Gastrocnemius medialis (tissue), 4 donors: ENCODE measurements at regions not wholly inside any gene's neighbourhood (a gene's known extent, or its start where the extent isn't known, plus 50 kb on each side); places are given as distances from the start of the nearest gene placed in this dataset.

Experiments used
- ATAC-seq, 2 donors: fragments of 150-250 bp; one replicate each; pipeline ENCODE4 v1.9.1; 2016
- DNase-seq, 2 donors: peaks; one replicate each; pipeline ENCODE4 v3.0.0-alpha.2; 2019
- H3K27ac ChIP-seq, 4 donors: fragments of 200-600 bp; sonication (generic); 1 replicate in 1 of 4; 2 replicates in 3 of 4; pipeline ENCODE4 v1.5.1; 2016 to 2018; ENCODE audit warnings: mild to moderate bottlenecking in 2 of 4, moderate library complexity in 1 of 4
- H3K27me3 ChIP-seq, 3 donors: fragments of 200-600 bp; sonication (generic) in 2 of 3; 1 replicate in 1 of 3; 2 replicates in 2 of 3; pipeline versions ENCODE4 v1.5.1 to v1.6.0; 2016 to 2019; ENCODE audit warnings: mild to moderate bottlenecking in 1 of 3, moderate library complexity in 1 of 3
- H3K36me3 ChIP-seq, 2 donors: fragments of 200-600 bp; sonication (generic) in 1 of 2; one replicate each; pipeline ENCODE4 v1.5.1; 2017 to 2018
- H3K4me1 ChIP-seq, 2 donors: fragments of 200-600 bp; sonication (generic) in 1 of 2; one replicate each; pipeline ENCODE4 v1.5.1; 2016 to 2017; ENCODE audit warnings: mild to moderate bottlenecking in 2 of 2
- H3K4me3 ChIP-seq, 4 donors: fragments of 200-600 bp; sonication (generic) in 3 of 4; 1 replicate in 1 of 4; 2 replicates in 3 of 4; pipeline ENCODE4 v1.5.1; 2016 to 2019; ENCODE audit warnings: mild to moderate bottlenecking in 2 of 4
- H3K9me3 ChIP-seq, 3 donors: fragments of 200-600 bp; sonication (generic) in 2 of 3; 1 replicate in 1 of 3; 2 replicates in 2 of 3; pipeline ENCODE4 v1.5.1; 2016 to 2019
- CTCF ChIP-seq, 5 experiments: fragments of 450-650 bp in 3 of 5; fragments of 200-600 bp in 2 of 5; sonication (generic) in 2 of 5; IDR thresholded peaks in 4 of 5; conservative IDR thresholded peaks in 1 of 5; 1 replicate in 4 of 5; 2 replicates in 1 of 5; pipeline ENCODE4 v1.5.1; 2016 to 2019; ENCODE audit warnings: antibody characterized with exemption in 5 of 5, mild to moderate bottlenecking in 3 of 5, moderate library complexity in 3 of 5
- POLR2A ChIP-seq, 2 donors: fragments of 450-650 bp; IDR thresholded peaks; one replicate each; pipeline ENCODE4 v1.6.1; 2017; ENCODE audit warnings: antibody characterized with exemption in 2 of 2, mild to moderate bottlenecking in 2 of 2, moderate library complexity in 2 of 2
- in situ Hi-C, 4 donors: fragments of 200-750 bp; cut with MboI; loops; one replicate each; pipeline versions ENCODE4 v1.15.0 to v1.8.0; 2017; ENCODE audit warnings: low sequenced_read_pairs in 4 of 4
- intact Hi-C: fragments of 100-400 bp; cut with DNase I; formaldehyde crosslinking; loops from one replicate; pipeline ENCODE4 v1.15.1; 2023; ENCODE audit warnings: low total_unique reads

- H3K4me1 ChIP-seq: no peaks in the 10 kb centered on the region
- DNase-seq (no peak), ATAC-seq (no peak)
- intact Hi-C loops (no loop called here), in situ Hi-C loops (no loop called here)
- H3K9me3 ChIP-seq: no peaks in the 10 kb centered on the region
- H3K4me3 ChIP-seq: no peak overlapping the region
- TF ChIP-seq CTCF (IDR thresholded peaks at IDR 0.05 in 4 of 5, conservative IDR thresholded peaks at IDR 0.05 in 1 of 5) (no peak), POLR2A (IDR thresholded peaks at IDR 0.05) (no peak)
- H3K27ac ChIP-seq: no peak overlapping the region
- H3K27me3 ChIP-seq: no peaks in the 10 kb centered on the region
- H3K36me3 ChIP-seq: no peaks in the 10 kb centered on the region
These were observed 1415.8 kb downstream of the C4orf33 start for GRCh38 chr4:130511776-130512175.

- Histone ChIP-seq H3K36me3 (no peaks in the 10 kb centered on the region), H3K4me1 (no peaks in the 10 kb centered on the region), H3K9me3 (no peaks in the 10 kb centered on the region), H3K27ac (no peak overlapping the region), H3K4me3 (no peak overlapping the region), H3K27me3 (no peaks in the 10 kb centered on the region)
- intact Hi-C loops (no loop called here), in situ Hi-C loops (no loop called here)
- ATAC-seq: no peak
- no peak for DNase-seq
- no peak for TF ChIP-seq POLR2A (IDR thresholded peaks at IDR 0.05)
- no peak for TF ChIP-seq CTCF (IDR thresholded peaks at IDR 0.05 in 4 of 5, conservative IDR thresholded peaks at IDR 0.05 in 1 of 5)
These were observed 1428.1 kb downstream of the C4orf33 start for GRCh38 chr4:130524057-130524456.

- Histone ChIP-seq H3K27me3 (no peaks in the 10 kb centered on the region), H3K4me3 (no peak overlapping the region), H3K27ac (no peak overlapping the region), H3K9me3 (no peaks in the 10 kb centered on the region), H3K36me3 (no peaks in the 10 kb centered on the region), H3K4me1 (no peaks in the 10 kb centered on the region)
- intact Hi-C loops: no loop called here
- no peak for DNase-seq
- in situ Hi-C loops: no loop called here
- no peak for ATAC-seq
- no peak for TF ChIP-seq POLR2A (IDR thresholded peaks at IDR 0.05)
These were observed 1434.6 kb downstream of the C4orf33 start for GRCh38 chr4:130530505-130530904.

- ATAC-seq: no peak
- no peak overlapping the region for H3K4me3 ChIP-seq
- TF ChIP-seq CTCF (IDR thresholded peaks at IDR 0.05 in 4 of 5, conservative IDR thresholded peaks at IDR 0.05 in 1 of 5) (no peak), POLR2A (IDR thresholded peaks at IDR 0.05) (no peak)
- intact Hi-C loops (no loop called here), in situ Hi-C loops (no loop called here)
- no peaks in the 10 kb centered on the region for H3K36me3 ChIP-seq
- H3K27me3 ChIP-seq: no peaks in the 10 kb centered on the region
- H3K27ac ChIP-seq: no peak overlapping the region
- no peak for DNase-seq
- H3K9me3 ChIP-seq: no peaks in the 10 kb centered on the region
- H3K4me1 ChIP-seq: no peaks in the 10 kb centered on the region
These were observed 1438.7 kb downstream of the C4orf33 start for GRCh38 chr4:130534651-130535050.

GRCh38 chr4:130542953-130543352 is 1447.0 kb downstream of the C4orf33 start:
- intact Hi-C loops: no loop called here
- DNase-seq: no peak

More at GRCh38 chr4:130542953-130543352, 1447.0 kb downstream of the C4orf33 start:
- no peaks in the 10 kb centered on the region for H3K36me3 ChIP-seq
- H3K27ac ChIP-seq: no peak overlapping the region
- H3K27me3 ChIP-seq: no peaks in the 10 kb centered on the region
- H3K9me3 ChIP-seq: no peaks in the 10 kb centered on the region
- H3K4me3 ChIP-seq: no peak overlapping the region
- in situ Hi-C loops: no loop called here
- no peaks in the 10 kb centered on the region for H3K4me1 ChIP-seq
- ATAC-seq: no peak
- TF ChIP-seq CTCF (IDR thresholded peaks at IDR 0.05 in 4 of 5, conservative IDR thresholded peaks at IDR 0.05 in 1 of 5) (no peak), POLR2A (IDR thresholded peaks at IDR 0.05) (no peak)
